ENCODE measurements at regions not wholly inside any gene's neighbourhood (a gene's known extent, or its start where the extent isn't known, plus 50 kb on each side); places are given as distances from the start of the nearest gene placed in this dataset.

GRCh38 chr5:87190687-87191086 lies 77.0 kb upstream of the RASA1 start:
- no peaks in the 10 kb centered on the region for H3K36me3 ChIP-seq (ENCODE audit: control insufficient read depth, low read length)
- H3K4me1 ChIP-seq (ENCODE audit: control insufficient read depth, low read length) = no peaks in the 10 kb centered on the region
- no peak overlapping the region for H3K4me2 ChIP-seq (ENCODE audit: low read length)
- H3F3A ChIP-seq (ENCODE audit: control insufficient read depth, insufficient read depth) = no peaks in the 10 kb centered on the region
- H3K79me2 ChIP-seq (ENCODE audit: control insufficient read depth, low read length) = no peaks in the 10 kb centered on the region
- TF ChIP-seq EZH2phosphoT487 (IDR thresholded peaks at IDR 0.05; ENCODE audit: borderline replicate concordance, low read length) = no peak
- TF ChIP-seq CTCF (IDR thresholded peaks at IDR 0.05; ENCODE audit: low read depth, low read length, poor library complexity, severe bottlenecking) = no peak
- no peaks in the 10 kb centered on the region for H3K9me2 ChIP-seq (replicated peaks; ENCODE audit: control insufficient read depth, low read length)
- no peaks in the 10 kb centered on the region for H3K27me3 ChIP-seq (ENCODE audit: control insufficient read depth, low read length)
- no peaks in the 10 kb centered on the region for H3K9me3 ChIP-seq (ENCODE audit: control insufficient read depth, insufficient read depth, low read length)
- no peaks in the 10 kb centered on the region for H4K20me1 ChIP-seq (ENCODE audit: control insufficient read depth, insufficient read depth, low read depth, low read length)
- no peak overlapping the region for H3K27ac ChIP-seq (ENCODE audit: low read depth, low read length)
- H3K4me3 ChIP-seq (ENCODE audit: low read length) = no peak overlapping the region

- Histone ChIP-seq H4K20me1 (ENCODE audit: control insufficient read depth, insufficient read depth, low read depth, low read length) (no peaks in the 10 kb centered on the region), H3K9me3 (ENCODE audit: control insufficient read depth, insufficient read depth, low read length) (no peaks in the 10 kb centered on the region), H3K79me2 (ENCODE audit: control insufficient read depth, low read length) (no peaks in the 10 kb centered on the region), H3K36me3 (ENCODE audit: control insufficient read depth, low read length) (no peaks in the 10 kb centered on the region), H3K27ac (ENCODE audit: low read depth, low read length) (no peak overlapping the region), H3K4me3 (ENCODE audit: low read length) (no peak overlapping the region), H3K9me2 (replicated peaks; ENCODE audit: control insufficient read depth, low read length) (no peaks in the 10 kb centered on the region), H3K4me2 (ENCODE audit: low read length) (no peak overlapping the region), H3K4me1 (ENCODE audit: control insufficient read depth, low read length) (no peaks in the 10 kb centered on the region), H3F3A (ENCODE audit: control insufficient read depth, insufficient read depth) (no peaks in the 10 kb centered on the region), H3K27me3 (ENCODE audit: control insufficient read depth, low read length) (no peaks in the 10 kb centered on the region)
- TF ChIP-seq EZH2phosphoT487 (IDR thresholded peaks at IDR 0.05; ENCODE audit: borderline replicate concordance, low read length) (no peak), CTCF (IDR thresholded peaks at IDR 0.05; ENCODE audit: low read depth, low read length, poor library complexity, severe bottlenecking) (no peak)
These were observed 76.0 kb upstream of the RASA1 start for GRCh38 chr5:87191645-87192044.

- H3F3A ChIP-seq (ENCODE audit: control insufficient read depth, insufficient read depth) = no peaks in the 10 kb centered on the region
- H3K36me3 ChIP-seq (ENCODE audit: control insufficient read depth, low read length) = no peaks in the 10 kb centered on the region
- H3K4me3 ChIP-seq (ENCODE audit: low read length) = no peak overlapping the region
- no peak overlapping the region for H3K4me2 ChIP-seq (ENCODE audit: low read length)
- H3K9me3 ChIP-seq (ENCODE audit: control insufficient read depth, insufficient read depth, low read length) = no peaks in the 10 kb centered on the region
- no peak overlapping the region for H3K27ac ChIP-seq (ENCODE audit: low read depth, low read length)
- TF ChIP-seq EZH2phosphoT487 (IDR thresholded peaks at IDR 0.05; ENCODE audit: borderline replicate concordance, low read length) (no peak), CTCF (IDR thresholded peaks at IDR 0.05; ENCODE audit: low read depth, low read length, poor library complexity, severe bottlenecking) (no peak)
- H3K79me2 ChIP-seq (ENCODE audit: control insufficient read depth, low read length) = no peaks in the 10 kb centered on the region
- H3K27me3 ChIP-seq (ENCODE audit: control insufficient read depth, low read length) = no peaks in the 10 kb centered on the region
- no peaks in the 10 kb centered on the region for H3K4me1 ChIP-seq (ENCODE audit: control insufficient read depth, low read length)
- H3K9me2 ChIP-seq (replicated peaks; ENCODE audit: control insufficient read depth, low read length) = no peaks in the 10 kb centered on the region
- no peaks in the 10 kb centered on the region for H4K20me1 ChIP-seq (ENCODE audit: control insufficient read depth, insufficient read depth, low read depth, low read length)
These were observed 72.5 kb upstream of the RASA1 start for GRCh38 chr5:87195104-87195591.
